Naive thymus-derived CD4-positive, alpha-beta T cell (primary cell): ENCODE measurements at regions not wholly inside any gene's neighbourhood (a gene's known extent, or its start where the extent isn't known, plus 50 kb on each side); places are given as distances from the start of the nearest gene placed in this dataset.

ENCODE experiments used
- ATAC-seq: fragments of 150-1000 bp; cut with Tn5 transposase; 2 replicates; pipeline ENCODE4 v1.10.0; 2021; ENCODE audit warnings: mild to moderate bottlenecking, moderate library complexity
- CTCF ChIA-PET: fragments of 350-600 bp; sonication (Branson Sonifier 250); formaldehyde crosslinking; loops from one replicate; lab custom pipeline; 2021; ENCODE audit warnings: antibody characterized with exemption; lab: Charles Lee
- POLR2A ChIA-PET: fragments of 350-600 bp; sonication (Branson Sonifier 250); formaldehyde crosslinking; loops from one replicate; lab custom pipeline; 2021; ENCODE audit warnings: antibody characterized with exemption, inconsistent platforms; lab: Charles Lee
- DNase-seq, 9 donors: peaks; one replicate each; pipeline versions ENCODE4 v3.0.0 to v3.0.0-alpha.2; 2020 to 2022; ENCODE audit warnings: mixed read lengths in 1 of 9
- H3K27ac ChIP-seq: one replicate; pipeline ENCODE4 v1.7.0; 2013; ENCODE audit warnings: mild to moderate bottlenecking, low read depth, low read length, moderate library complexity
- H3K27me3 ChIP-seq, 2 donors: one replicate each; pipeline ENCODE4 v1.7.0; 2013; ENCODE audit warnings: low read length in 2 of 2, mild to moderate bottlenecking in 2 of 2, moderate library complexity in 2 of 2; ENCODE audit not compliant: control insufficient read depth in 2 of 2, insufficient read depth in 2 of 2
- H3K36me3 ChIP-seq, 3 experiments: 1 replicate in 2 of 3; 2 replicates in 1 of 3; pipeline ENCODE4 v1.7.0; 2013; ENCODE audit warnings: low read length in 3 of 3, mild to moderate bottlenecking in 3 of 3, moderate library complexity in 1 of 3; ENCODE audit not compliant: insufficient read depth in 3 of 3, control insufficient read depth in 2 of 3
- H3K4me1 ChIP-seq, 2 donors: one replicate each; pipeline ENCODE4 v1.7.0; 2013; ENCODE audit warnings: low read length in 2 of 2, mild to moderate bottlenecking in 2 of 2, moderate library complexity in 1 of 2; ENCODE audit not compliant: control insufficient read depth in 2 of 2, insufficient read depth in 2 of 2
- H3K4me3 ChIP-seq: 2 replicates; pipeline ENCODE4 v1.7.0; 2013; ENCODE audit warnings: mild to moderate bottlenecking, low read length
- H3K9me3 ChIP-seq, 3 experiments: 1 replicate in 2 of 3; 2 replicates in 1 of 3; pipeline ENCODE4 v1.7.0; 2013; ENCODE audit warnings: low read length in 3 of 3; ENCODE audit not compliant: control insufficient read depth in 2 of 3
- H3K27ac Mint-ChIP-seq, 9 donors: one replicate each; pipeline ENCODE4 v1.8.0; 2020 to 2022; ENCODE audit warnings: mixed read lengths in 9 of 9, mild to moderate bottlenecking in 8 of 9, moderate library complexity in 5 of 9, inconsistent platforms in 2 of 9
- H3K27me3 Mint-ChIP-seq, 5 donors: one replicate each; pipeline ENCODE4 v1.8.0; 2021 to 2022; ENCODE audit warnings: mixed read lengths in 5 of 5, mild to moderate bottlenecking in 1 of 5
- H3K36me3 Mint-ChIP-seq, 5 donors: one replicate each; pipeline ENCODE4 v1.8.0; 2020 to 2022; ENCODE audit warnings: mixed read lengths in 5 of 5, mild to moderate bottlenecking in 3 of 5, inconsistent platforms in 1 of 5
- H3K4me1 Mint-ChIP-seq, 7 donors: one replicate each; pipeline ENCODE4 v1.8.0; 2020 to 2022; ENCODE audit warnings: mixed read lengths in 7 of 7, mild to moderate bottlenecking in 3 of 7, inconsistent platforms in 1 of 7
- H3K4me3 Mint-ChIP-seq, 10 donors: one replicate each; pipeline ENCODE4 v1.8.0; 2020 to 2022; ENCODE audit warnings: mild to moderate bottlenecking in 10 of 10, mixed read lengths in 10 of 10, moderate library complexity in 6 of 10, inconsistent platforms in 2 of 10
- H3K9me3 Mint-ChIP-seq, 11 donors: one replicate each; pipeline ENCODE4 v1.8.0; 2020 to 2022; ENCODE audit warnings: mixed read lengths in 11 of 11, mild to moderate bottlenecking in 4 of 11, inconsistent platforms in 1 of 11, moderate library complexity in 1 of 11
- intact Hi-C, 2 donors: fragments of 100-400 bp; cut with micrococcal nuclease; formaldehyde crosslinking; loops; one replicate each; pipeline ENCODE4 v1.15.1; 2023

DNA sequence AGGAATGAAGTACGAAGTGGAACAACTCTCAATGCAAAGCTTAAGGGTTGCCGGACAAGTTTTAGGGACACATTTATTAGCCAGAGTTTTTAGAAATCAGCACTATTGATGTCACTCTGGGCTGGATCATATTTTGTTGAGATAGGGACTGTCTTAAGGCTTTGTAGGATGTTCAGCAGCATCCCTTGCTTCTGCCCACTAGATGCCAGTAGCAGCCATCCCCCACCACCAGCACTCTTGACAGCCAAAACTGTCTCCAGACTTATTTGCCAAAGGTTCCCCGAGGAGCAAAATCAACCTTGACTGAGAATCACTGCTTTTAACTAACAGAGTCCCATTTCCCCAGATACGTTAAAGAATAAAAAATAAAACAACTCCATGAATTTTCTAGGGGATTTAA lies 1497.3 kb downstream of the STIM2 start:
- Histone ChIP-seq H3K4me3 (no peak overlapping the region), H3K4me1 (no peaks in the 10 kb centered on the region), H3K27ac (no peak overlapping the region), H3K9me3 (no peaks in the 10 kb centered on the region), H3K36me3 (no peaks in the 10 kb centered on the region), H3K27me3 (no peaks in the 10 kb centered on the region)
- intact Hi-C loops = no loop called here
- no peaks in the 10 kb centered on the region for H3K4me1 Mint-ChIP-seq
- POLR2A ChIA-PET = no interaction called here
- ATAC-seq (no peak), DNase-seq (no peak)
- H3K36me3 Mint-ChIP-seq = no peaks in the 10 kb centered on the region
- no peak overlapping the region for H3K4me3 Mint-ChIP-seq
- H3K27me3 Mint-ChIP-seq = no peaks in the 10 kb centered on the region
- peaks cover 0 to 7% (median 2%) of the 10 kb centered on the region in 11 donors for H3K9me3 Mint-ChIP-seq
- CTCF ChIA-PET = no interaction called here
- no peak overlapping the region for H3K27ac Mint-ChIP-seq

GRCh38 chr4:28358606-28359005 lies 1498.0 kb downstream of the STIM2 start:
- H3K27ac ChIP-seq = no peak overlapping the region
- ATAC-seq = no peak
- H3K4me3 Mint-ChIP-seq = no peak overlapping the region
- H3K36me3 Mint-ChIP-seq = no peaks in the 10 kb centered on the region
- no peak for DNase-seq
- ChIA-PET POLR2A (no interaction called here), CTCF (no interaction called here)
- no peaks in the 10 kb centered on the region for H3K27me3 ChIP-seq
- H3K9me3 Mint-ChIP-seq = peaks cover 0 to 7% (median 2%) of the 10 kb centered on the region in 11 donors
- H3K27ac Mint-ChIP-seq = no peak overlapping the region
- no peak overlapping the region for H3K4me3 ChIP-seq
- H3K9me3 ChIP-seq = no peaks in the 10 kb centered on the region
- intact Hi-C loops = no loop called here
- no peaks in the 10 kb centered on the region for H3K4me1 Mint-ChIP-seq
- H3K27me3 Mint-ChIP-seq = no peaks in the 10 kb centered on the region
- H3K4me1 ChIP-seq = no peaks in the 10 kb centered on the region
- no peaks in the 10 kb centered on the region for H3K36me3 ChIP-seq

GRCh38 chr4:28360681-28361080 lies 1500.0 kb downstream of the STIM2 start:
- Histone ChIP-seq H3K4me3 (no peak overlapping the region), H3K27me3 (no peaks in the 10 kb centered on the region), H3K36me3 (no peaks in the 10 kb centered on the region), H3K9me3 (no peaks in the 10 kb centered on the region), H3K27ac (no peak overlapping the region), H3K4me1 (no peaks in the 10 kb centered on the region)
- H3K27ac Mint-ChIP-seq = no peak overlapping the region
- intact Hi-C loops = no loop called here
- ATAC-seq (no peak), DNase-seq (no peak)
- no peaks in the 10 kb centered on the region for H3K36me3 Mint-ChIP-seq
- ChIA-PET POLR2A (no interaction called here), CTCF (no interaction called here)
- peaks cover 0 to 7% (median 2%) of the 10 kb centered on the region in 11 donors for H3K9me3 Mint-ChIP-seq
- no peaks in the 10 kb centered on the region for H3K4me1 Mint-ChIP-seq
- H3K4me3 Mint-ChIP-seq = no peak overlapping the region
- no peaks in the 10 kb centered on the region for H3K27me3 Mint-ChIP-seq

DNA sequence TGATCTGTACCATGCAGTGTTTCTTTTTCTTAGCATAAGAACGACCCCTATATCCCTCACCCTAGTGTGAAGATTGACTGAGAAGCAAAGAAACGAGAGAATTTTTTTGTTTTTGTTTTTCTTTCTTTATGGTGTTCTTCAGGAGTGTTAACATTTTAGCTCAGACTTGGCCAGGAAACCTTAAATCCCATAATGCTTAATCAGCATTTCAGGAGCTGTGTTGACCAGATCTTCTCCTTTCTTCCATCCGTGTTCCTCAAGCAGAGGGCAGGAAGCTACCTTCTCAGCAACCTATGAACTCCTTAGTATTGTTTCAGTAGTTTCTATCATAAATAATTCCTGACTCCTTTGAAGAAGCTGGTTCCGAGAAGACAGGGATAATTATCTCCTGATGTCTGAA lies 1501.5 kb downstream of the STIM2 start:
- H3K4me3 Mint-ChIP-seq = no peak overlapping the region
- Histone ChIP-seq H3K36me3 (no peaks in the 10 kb centered on the region), H3K4me1 (no peaks in the 10 kb centered on the region), H3K27me3 (no peaks in the 10 kb centered on the region), H3K9me3 (no peaks in the 10 kb centered on the region), H3K4me3 (no peak overlapping the region), H3K27ac (no peak overlapping the region)
- ATAC-seq = no peak
- H3K27ac Mint-ChIP-seq = no peak overlapping the region
- no peaks in the 10 kb centered on the region for H3K36me3 Mint-ChIP-seq
- ChIA-PET POLR2A (no interaction called here), CTCF (no interaction called here)
- intact Hi-C loops = no loop called here
- H3K9me3 Mint-ChIP-seq = peaks cover 0 to 9% (median 1%) of the 10 kb centered on the region in 11 donors
- no peaks in the 10 kb centered on the region for H3K27me3 Mint-ChIP-seq
- no peak for DNase-seq
- H3K4me1 Mint-ChIP-seq = no peaks in the 10 kb centered on the region

DNA sequence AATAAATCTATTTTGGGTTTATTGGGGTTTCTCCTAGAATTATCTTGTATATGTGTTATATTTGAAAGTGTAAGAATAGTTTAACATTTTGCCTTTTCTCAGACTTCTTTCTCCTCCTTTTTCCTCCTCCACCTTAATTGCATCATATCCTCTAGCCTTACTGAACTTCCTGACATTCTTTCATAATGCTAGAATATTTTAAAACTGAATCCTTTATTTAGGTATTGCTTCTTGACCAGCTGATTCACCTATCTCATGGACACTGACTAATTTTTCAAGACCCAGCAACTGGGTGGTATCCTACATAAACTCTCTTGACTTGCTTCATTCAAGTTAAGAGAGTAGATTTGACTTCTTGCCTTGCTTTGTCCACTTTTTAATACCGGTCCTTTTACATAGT lies 1508.9 kb downstream of the STIM2 start:
- CTCF ChIA-PET = no interaction called here
- H3K4me1 Mint-ChIP-seq = no peaks in the 10 kb centered on the region

DNA sequence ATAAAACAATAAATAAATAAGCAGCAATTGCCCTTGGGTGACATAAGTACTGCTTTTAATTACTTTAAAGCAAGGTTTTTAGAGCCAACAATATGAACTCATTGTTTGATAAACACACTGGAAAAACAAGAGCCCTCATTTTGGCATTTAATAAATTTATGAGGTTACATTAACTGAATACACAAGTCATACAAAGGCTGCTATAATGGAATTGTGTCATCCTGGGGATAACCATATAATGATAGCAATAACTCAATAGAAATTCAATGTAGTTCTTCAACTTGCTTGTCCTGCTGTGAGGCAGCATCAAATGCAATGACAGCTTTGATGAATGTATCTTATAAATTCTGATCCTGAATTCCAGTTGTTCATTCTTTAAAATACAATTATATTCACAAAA lies 1512.5 kb downstream of the STIM2 start:
- Mint-ChIP-seq H3K36me3 (no peaks in the 10 kb centered on the region), H3K4me1 (no peaks in the 10 kb centered on the region), H3K9me3 (peaks cover 0 to 33% (median 2%) of the 10 kb centered on the region in 11 donors), H3K27me3 (no peaks in the 10 kb centered on the region), H3K4me3 (no peak overlapping the region), H3K27ac (no peak overlapping the region)
- H3K9me3 ChIP-seq = no peaks in the 10 kb centered on the region
- H3K4me3 ChIP-seq = no peak overlapping the region
- H3K27me3 ChIP-seq = no peaks in the 10 kb centered on the region
- intact Hi-C loops = no loop called here
- CTCF ChIA-PET = no interaction called here
- no peak overlapping the region for H3K27ac ChIP-seq
- no peaks in the 10 kb centered on the region for H3K4me1 ChIP-seq
- no peaks in the 10 kb centered on the region for H3K36me3 ChIP-seq
- DNase-seq = no peak
- ATAC-seq = no peak
- POLR2A ChIA-PET = no interaction called here

More for the DNA sequence above, 1508.9 kb downstream of the STIM2 start:
- POLR2A ChIA-PET = no interaction called here
- Histone ChIP-seq H3K27ac (no peak overlapping the region), H3K4me1 (no peaks in the 10 kb centered on the region), H3K9me3 (no peaks in the 10 kb centered on the region), H3K27me3 (no peaks in the 10 kb centered on the region), H3K36me3 (no peaks in the 10 kb centered on the region), H3K4me3 (no peak overlapping the region)
- intact Hi-C loops = no loop called here
- peaks cover 0 to 20% (median 5%) of the 10 kb centered on the region in 11 donors for H3K9me3 Mint-ChIP-seq
- H3K36me3 Mint-ChIP-seq = no peaks in the 10 kb centered on the region
- H3K27me3 Mint-ChIP-seq = no peaks in the 10 kb centered on the region
- DNase-seq = no peak
- H3K4me3 Mint-ChIP-seq = no peak overlapping the region
- ATAC-seq = no peak
- no peak overlapping the region for H3K27ac Mint-ChIP-seq

- H3K4me1 ChIP-seq = no peaks in the 10 kb centered on the region
- H3K27me3 ChIP-seq = no peaks in the 10 kb centered on the region
- POLR2A ChIA-PET = no interaction called here
- no peak for ATAC-seq
- no peak for DNase-seq
- no peak overlapping the region for H3K27ac ChIP-seq
- Mint-ChIP-seq H3K9me3 (peaks cover 0 to 33% (median 4%) of the 10 kb centered on the region in 11 donors), H3K27me3 (no peaks in the 10 kb centered on the region), H3K27ac (no peak overlapping the region), H3K4me1 (no peaks in the 10 kb centered on the region), H3K36me3 (no peaks in the 10 kb centered on the region), H3K4me3 (no peak overlapping the region)
- no peaks in the 10 kb centered on the region for H3K9me3 ChIP-seq
- intact Hi-C loops = no loop called here
- H3K36me3 ChIP-seq = no peaks in the 10 kb centered on the region
- H3K4me3 ChIP-seq = no peak overlapping the region
- CTCF ChIA-PET = no interaction called here
These were observed 1513.0 kb downstream of the STIM2 start for GRCh38 chr4:28373601-28374000.
